GM19035 (cell line): ENCODE measurements at regions not wholly inside any gene's neighbourhood (a gene's known extent, or its start where the extent isn't known, plus 50 kb on each side); places are given as distances from the start of the nearest gene placed in this dataset.

ENCODE experiments used
- ATAC-seq: cut with Tn5 transposase; IDR thresholded peaks from one replicate; pipeline ENCODE4 v1.9.1; 2021; ENCODE audit not compliant: unreplicated experiment

GRCh38 chr10:116792817-116793216 lies 50.5 kb upstream of the HSPA12A start:
- ATAC-seq: no peak

- no peak for ATAC-seq
Observed at GRCh38 chr10:116796469-116796868, 52.8 kb upstream of the ENO4 start.

- peak; percentile 81 for ATAC-seq
Observed at GRCh38 chr10:116796910-116797513, 52.3 kb upstream of the ENO4 start.

- ATAC-seq: no peak
Observed at GRCh38 chr10:116798859-116799258, 50.4 kb upstream of the ENO4 start.
